LoVo (cell line): ENCODE measurements at regions not wholly inside any gene's neighbourhood (a gene's known extent, or its start where the extent isn't known, plus 50 kb on each side); places are given as distances from the start of the nearest gene placed in this dataset.

ENCODE experiments used
- DNase-seq: peaks from one replicate; pipeline ENCODE4 v3.0.0-alpha.2; 2016; ENCODE audit warnings: low spot score

DNA sequence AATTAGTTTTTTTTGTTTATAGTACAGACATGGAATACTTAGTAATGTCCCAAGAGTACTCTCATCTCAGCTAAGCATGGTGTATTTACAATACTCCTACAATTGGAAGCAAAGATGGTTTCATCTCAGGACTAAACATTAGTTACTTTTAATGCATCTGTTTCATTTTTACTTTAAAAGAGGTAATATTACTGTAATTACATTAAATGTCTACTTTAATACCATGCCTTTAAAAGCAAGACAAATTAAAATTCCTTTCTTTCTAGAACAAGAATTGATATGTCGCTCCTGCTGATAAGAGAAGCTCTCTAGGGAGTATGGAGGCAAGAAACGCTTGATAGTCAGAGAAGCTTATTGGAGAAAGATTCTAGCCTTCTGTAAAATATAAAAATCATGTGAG, 284.9 kb upstream of the ADAMTS5 start:
- no peak for DNase-seq

DNA sequence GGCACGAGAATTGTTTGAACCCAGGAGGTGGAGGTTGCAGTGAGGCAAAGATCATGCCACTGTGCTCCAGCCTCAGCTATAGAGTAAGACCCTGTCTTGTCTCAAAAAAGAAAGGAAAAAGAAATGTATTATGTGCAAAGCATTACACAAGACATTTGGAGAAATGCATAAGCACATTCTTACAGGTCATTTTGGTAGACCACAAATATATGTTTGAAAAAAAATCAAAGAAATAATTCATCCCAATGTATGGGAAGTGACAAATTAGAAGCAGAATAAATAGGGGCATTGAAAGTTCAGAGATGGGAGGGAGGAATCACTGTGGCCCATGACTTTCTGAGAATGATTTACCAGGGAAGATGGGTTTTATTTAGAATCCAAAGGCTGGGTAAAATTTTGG, 283.5 kb upstream of the ADAMTS5 start:
- DNase-seq: no peak

DNA sequence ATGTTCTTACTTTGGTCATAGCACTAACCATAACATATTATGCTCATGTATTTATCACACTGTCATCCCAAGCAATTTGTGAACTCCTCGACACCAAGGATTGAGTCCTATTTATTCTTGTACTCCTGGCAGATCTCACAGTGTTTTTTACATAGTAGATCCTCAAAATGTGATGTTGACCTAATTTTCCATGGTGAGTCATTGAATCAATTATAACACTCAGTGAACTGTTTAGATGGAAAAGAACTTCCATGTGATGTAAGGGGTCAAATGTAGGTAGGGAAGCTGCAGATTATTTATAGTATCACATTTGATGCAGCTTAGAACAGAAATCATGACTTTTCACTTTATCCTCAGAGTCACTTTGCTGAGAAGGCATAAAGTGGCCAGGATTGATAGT, 281.9 kb upstream of the ADAMTS5 start:
- DNase-seq: no peak

DNA sequence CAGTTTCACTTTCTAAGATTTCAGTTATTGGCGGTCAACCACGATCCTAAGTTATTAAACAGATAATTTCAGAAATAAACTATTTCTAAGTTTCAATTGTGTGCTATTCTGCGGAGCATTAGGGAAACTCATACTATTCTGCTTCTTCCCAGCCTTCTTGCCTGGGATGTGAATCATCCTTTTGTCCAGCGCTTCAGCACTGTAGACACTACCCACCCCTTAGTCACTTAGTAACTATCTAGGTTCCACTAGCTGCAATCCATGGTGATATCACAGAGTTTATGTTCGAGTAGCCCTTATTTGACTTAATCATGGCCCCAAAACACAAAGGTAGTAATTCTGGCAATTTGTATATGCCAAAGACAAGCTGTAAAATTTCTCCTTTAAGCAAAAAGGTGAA, 279.9 kb upstream of the ADAMTS5 start:
- DNase-seq: no peak

DNA sequence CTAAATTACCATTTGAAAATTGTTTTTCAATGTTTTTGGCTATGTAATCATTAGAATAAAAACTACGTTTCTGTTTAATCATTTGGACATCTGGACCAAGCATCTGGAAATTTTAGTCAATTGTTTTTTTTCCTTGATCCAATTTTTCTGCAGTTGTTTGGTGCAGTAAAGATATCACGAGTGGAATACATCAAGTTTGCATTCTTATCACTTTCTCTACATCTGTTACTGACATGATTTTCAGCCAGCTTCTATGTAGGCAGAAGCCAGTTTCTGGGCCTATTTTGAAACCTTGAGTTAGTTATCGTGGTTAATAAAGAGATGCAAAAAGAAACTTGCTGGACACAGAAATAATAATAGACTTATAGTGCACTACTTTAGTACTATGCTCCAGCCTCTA, 277.9 kb upstream of the ADAMTS5 start:
- no peak for DNase-seq

DNA sequence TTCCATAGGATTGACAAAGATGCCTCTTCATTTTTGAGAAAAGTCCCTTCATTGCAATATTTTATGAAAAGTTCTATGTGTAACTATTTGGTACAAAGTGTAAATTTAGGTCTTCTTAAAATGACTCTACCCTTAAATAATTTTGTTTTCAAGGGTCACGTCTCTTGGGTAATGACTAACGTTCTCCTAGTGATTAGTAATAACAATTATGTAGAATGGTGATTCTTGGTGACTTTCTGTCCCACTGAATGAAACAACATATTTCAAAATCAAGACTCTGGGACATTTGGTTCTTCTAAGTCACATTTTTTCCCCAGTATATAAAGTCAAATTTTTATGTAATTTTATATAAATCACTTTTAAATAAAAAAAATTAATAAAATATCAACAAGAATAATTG, 277.5 kb upstream of the ADAMTS5 start:
- no peak for DNase-seq

DNA sequence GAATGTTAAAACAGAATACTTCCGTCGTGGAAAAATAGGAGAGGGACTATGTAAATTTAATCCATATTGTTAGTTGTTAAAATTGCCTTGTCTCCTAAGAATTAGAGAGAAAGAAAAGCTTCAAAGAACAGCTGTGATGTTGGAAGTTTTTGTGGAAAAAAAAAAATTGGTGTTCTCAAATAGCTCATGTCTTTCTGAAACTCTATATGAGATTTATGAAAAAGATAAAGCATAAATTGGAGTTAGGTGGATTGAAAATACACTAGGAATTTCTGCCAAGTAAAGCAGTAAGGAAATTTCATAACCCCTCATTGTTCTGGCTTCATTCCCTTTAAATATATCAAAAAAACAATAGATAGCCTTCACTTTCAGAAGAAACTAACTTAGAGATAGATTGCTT, 274.0 kb upstream of the ADAMTS5 start:
- no peak for DNase-seq

DNA sequence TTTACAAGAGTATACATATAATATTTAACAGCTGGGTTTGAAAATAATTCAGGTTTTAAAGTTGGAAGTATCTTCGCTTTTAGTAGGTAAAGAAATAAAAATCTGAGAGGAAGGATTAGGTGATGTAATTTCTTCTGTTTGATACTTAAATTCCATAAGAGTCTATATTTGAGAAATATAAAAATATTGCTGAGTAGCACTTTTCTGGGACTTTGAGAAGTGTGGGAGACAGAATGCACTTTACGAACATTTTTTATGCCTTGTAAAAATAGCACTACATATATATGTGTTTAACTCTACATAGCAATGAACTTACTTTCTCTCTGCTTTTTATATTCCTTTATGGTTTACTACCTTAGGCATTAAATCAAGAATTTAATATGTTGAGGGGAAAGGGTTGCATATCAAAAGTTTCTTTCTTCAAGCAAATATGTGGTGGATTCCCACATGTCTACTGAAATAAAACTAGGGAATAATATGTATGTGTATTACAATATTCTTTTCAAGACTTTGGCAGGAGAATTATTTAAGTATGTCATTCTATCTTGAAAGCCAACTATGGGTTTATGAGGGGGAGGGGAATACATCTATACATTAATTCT, 266.7 kb upstream of the ADAMTS5 start:
- no peak for DNase-seq

DNA sequence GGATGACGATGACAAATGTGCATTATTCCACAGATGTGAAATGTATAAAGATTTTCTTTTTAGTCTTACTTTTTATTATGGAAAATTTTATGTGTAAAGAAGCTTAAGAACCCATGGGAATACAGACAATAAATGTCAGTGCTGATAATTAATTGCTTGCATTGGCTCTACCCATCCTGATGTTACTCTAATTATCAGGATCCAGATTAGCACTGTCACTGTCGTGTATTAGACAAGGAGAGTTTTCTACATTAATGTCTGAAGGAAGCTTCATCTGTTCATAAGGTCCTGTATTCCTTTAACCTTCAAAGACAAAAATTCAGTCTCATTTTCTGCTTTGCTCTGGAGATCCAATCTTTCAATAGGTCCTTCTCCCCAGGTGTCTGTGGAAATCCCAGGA, 259.1 kb upstream of the ADAMTS5 start:
- DNase-seq: no peak

DNA sequence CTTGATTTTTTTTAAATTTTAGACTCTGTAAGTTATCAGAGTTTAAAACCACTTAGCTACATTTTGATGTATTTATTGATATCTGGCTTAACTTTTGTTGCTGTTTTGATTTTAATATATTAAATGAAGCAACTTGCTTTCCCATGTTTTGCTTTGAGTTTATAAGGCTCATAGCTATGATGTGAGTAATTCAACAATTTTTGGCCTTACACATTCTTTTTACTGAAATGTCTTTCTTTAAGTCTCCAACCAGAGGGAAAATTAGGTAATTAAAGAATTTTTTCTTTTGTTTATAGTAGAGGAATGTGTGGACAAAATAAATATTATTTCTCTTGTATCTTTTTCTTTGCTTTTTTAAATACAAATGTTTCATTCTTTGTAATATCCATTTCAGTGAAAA, 258.3 kb upstream of the ADAMTS5 start:
- no peak for DNase-seq

DNA sequence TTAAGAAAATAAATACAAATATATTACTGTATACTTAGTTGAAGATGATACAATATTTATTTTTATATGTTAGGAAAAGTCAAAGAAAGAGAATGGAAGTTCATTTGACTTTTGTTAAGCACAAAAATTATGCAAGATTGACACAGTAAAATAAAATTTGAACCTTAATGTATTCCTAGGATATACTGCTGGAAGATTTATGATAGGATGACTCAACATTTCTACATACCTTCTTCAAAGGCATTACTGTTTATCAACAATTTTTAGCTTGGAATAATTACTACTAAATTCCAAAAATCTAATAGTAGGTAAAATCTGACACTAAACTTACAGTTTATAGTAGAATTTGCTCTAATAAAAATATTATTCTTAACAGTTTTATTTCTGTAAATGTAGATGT, 257.3 kb upstream of the ADAMTS5 start:
- DNase-seq: no peak

DNA sequence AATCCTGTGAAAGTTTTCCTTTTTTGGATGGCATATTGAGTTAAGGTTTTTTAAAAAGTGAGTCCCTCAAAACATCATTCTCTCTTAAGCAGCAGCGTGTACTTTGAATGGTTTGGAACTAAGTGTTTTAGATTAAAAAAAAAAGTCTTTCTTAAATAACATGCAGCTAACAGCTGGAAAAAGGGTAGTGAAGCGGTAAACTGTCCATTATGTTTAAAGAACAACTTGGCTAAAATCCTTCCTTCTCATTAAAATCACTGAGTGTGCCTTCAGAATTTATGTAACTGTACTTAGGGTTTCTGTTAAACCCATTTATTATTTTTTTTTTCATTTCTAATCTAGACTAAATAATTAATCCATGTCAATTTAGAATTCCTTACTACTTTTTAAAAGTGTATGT, 254.2 kb upstream of the ADAMTS5 start:
- no peak for DNase-seq

DNA sequence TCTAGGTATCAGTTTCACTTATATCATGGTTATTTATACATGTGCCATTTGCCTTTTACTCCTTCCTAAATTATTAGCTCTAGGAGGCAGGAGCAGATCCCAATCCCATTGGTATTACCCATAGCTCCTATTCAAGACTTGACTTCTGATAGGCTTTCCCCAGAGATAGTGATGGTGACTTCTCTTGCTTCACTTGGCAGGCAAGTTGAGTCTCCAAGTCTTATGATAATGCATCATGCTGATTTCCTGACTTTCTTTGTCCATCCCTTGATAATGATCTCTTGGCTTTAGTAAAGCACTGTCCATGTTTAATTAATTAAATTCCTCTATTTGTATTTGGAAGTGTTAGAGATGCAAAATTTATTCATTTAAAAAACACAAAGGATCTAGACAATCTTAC, 253.5 kb upstream of the ADAMTS5 start:
- no peak for DNase-seq

DNA sequence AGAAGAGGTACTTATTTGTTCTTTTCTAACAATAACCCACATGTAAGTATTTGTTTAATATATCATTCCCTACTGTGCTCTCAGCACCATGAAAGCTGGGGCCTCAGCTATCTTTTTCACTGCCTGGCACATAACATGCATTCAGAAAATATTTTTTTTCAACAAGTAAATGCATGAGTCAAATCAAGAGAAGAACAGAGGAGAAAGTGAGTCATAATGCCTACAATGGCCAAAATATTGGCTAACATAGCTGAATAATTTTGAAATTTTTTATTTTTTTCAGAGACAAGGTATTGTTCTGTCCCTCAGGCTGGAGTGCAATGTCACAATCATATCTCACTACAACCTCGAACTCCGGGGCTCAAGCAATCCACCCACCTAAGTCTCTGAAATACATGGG, 252.2 kb upstream of the ADAMTS5 start:
- DNase-seq: no peak

DNA sequence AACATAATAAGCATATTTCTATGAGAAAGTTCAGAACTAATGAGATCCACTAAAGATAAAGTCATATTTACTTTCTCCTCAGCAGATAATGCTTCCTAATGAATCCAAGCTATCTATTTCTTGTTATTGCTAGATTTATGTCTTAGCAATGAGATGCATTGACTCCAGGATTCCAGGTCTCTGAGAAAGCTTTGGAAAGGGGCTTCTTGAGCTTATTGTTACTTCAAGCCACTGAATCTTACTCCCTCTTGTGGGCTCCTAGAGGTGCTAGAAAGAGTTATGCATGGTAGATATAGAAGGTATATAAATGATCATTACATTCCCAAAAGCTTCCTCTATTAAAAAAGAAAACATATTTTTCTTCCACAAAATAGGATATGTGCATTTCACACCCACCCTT, 246.4 kb upstream of the ADAMTS5 start:
- no peak for DNase-seq

DNA sequence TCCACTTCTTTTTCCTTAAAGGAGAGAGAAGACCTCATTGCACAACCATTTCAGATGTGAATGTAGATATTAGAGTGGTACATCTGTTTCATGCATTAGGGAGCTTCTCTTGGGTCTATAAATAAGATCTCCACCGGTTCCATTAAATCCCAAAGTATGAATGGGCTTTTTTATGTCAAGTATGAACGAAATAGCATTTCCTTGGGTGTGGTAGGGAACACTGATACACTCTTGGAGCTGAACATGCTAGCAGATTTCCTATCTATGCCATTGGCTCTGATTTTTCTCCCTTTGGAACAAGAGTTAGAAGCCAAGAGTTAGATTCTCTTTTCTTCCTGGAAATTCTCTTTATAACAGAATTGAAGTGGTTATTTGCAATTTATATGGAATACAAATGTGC, 245.6 kb upstream of the ADAMTS5 start:
- DNase-seq: no peak

DNA sequence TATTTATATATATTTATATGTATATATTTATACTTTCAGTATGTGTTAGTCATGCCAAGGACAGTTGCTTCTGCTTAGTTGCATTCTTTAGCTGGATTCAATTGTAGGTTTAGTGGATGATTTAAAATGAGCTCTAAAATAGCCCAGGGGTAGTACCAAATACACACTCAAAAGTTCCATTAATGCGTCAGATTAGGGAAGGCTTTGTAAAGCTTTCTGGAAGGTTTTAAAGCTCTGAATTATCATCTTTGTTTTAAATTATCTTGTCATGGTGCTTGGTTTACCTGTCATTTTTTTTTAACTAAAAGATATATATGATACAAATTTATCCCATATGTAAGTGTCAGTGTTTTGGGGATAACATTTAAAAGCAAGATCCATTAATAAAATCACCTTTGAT, 242.7 kb upstream of the ADAMTS5 start:
- no peak for DNase-seq

DNA sequence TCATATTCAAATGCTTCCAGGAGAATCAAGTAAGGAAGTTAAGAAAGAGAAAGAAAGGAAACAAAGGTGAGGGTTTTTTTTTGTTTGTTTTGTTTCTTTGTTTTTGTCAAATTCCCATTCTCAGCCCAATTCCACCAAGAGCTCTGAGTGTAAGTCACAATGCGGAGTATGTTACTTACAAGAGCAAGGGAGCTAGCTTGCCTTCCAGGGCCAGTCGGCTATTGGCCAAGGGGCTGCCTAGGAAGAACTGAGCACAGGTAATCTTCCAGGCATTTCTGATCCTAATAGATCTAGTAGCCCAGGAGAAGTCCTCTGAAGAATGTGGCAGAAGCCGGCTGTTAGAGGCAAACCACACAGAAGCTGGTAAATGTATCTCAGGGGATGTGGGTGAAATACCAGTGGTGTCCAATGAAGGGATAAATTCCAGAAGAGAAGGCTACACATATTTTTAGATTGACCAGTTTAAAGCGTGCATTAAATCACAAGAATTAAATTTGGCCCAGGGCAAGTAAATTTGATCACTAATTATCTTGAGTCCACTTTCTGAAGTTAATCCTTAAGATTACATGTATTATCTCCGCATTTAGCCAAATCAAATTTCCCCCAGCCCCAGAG, 239.6 kb upstream of the ADAMTS5 start:
- DNase-seq: no peak

DNA sequence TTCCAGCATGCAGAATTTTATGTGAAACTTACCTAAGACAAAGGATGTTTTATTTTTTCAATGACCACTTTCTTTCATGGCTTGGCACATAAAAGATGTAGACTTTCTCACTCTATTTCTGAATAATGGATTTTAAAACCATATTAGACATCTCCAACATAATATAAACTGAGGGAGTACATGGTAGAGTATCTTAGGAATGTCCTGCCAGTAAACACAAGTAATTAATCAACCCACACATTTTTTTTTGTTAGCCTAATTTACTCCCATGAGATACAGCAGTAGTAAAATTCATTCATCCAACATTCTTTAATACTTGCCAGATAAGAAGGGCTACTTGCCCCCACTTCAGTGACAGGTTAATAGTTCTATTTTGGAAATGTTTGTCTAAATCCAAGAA, 235.4 kb upstream of the ADAMTS5 start:
- no peak for DNase-seq

DNA sequence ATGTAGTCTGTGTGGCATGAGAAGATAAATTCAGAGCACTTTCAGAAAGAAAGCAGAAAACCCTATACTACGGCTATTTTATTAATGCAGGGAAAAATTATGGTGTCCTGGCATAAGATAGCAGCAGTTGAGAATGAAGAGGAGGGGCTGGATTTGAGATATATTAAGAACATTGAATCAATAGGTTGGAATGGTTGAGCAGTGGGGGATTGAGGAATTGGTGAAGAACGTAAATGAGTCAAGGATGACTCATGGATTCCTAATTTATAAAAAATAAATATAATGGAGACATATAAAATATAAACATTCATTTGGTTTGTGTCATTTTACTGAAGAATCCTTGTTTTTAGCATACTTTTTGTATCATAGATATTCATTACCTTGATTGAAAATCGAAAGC, 234.3 kb upstream of the ADAMTS5 start:
- DNase-seq: no peak

DNA sequence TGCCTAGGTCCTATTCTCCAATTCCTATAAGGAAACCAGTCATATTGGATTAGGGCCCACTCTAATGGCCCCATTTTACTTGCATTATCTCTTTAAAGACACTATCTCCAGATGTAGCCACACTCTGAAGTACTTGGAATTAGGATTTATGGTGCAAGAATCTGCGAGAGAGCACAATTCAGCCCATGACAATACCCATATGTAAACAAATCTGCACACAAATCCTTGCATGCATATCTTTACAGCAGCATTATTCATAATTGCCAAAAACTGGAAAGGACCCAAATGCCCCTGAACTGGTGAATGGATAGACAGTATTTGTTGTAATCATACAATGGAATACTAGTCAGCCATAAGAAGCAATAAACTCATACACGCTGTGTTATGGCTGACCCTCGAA, 229.8 kb upstream of the ADAMTS5 start:
- DNase-seq: no peak

DNA sequence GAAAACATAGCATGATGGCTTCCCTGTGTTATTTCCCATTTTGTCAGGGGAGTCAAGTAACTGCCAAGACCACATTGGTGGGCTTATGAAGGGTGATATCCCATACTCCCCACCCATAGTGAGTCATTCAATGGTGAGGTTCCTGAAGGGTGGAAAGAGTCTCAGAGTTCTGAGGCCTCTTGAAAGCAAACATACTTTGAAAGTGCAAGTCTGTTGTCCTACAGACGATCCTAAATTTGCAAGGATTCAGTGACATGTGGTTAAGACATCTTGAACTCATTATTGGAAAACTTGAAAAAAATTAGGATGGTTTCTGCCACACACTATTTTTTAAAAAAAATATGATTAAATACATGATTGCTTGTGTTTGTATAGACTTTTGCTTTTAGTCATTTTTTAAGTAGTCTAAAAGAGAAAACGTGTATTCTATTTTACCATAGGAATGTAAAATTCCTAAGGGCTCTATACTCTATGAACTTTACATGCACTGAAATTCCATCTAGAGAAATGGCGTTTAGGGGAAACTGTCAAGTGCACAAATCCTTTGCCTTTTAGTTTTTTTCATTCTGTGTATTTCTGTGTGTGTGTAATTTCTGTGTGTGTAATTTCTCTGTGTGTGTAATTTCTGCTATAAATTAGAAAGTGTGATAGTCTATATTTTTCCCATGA, 225.5 kb upstream of the ADAMTS5 start:
- no peak for DNase-seq

DNA sequence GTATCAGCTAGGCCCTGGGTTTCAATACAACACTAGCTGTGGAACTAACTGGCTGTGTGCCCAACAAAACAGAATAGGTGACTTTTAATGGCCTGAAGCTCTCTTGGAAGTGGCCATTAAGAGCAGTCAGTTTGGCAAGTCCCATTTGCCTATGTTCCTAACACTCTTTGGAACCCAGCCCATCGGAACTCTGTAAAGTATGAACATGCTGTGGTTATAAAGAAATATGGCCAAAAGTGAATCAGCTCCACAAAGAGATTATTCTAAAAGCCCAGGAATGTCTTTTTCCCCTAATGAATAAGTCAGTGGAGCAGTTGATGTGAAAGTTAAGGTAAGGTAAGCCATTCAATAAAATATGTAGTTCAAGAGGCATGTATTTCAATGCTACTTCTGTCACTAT, 223.7 kb upstream of the ADAMTS5 start:
- DNase-seq: no peak

DNA sequence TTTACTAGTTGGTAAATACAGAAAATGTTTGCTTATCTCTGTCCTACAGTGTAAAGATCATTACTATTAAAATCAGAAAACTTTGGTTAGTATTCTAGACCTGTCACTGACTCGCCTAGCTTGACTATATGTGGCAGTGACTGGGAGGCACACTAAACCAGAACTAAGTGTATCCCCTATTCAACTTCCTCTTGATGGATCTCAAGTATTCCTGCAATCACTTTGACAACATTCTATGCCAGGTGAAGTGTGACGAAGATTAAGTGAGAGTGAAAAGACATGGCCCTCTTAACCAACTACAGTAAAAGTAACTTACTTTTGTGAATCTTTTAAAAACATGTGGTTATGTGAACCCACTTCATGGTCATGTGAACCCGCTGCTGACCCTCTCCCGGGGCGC, 223.0 kb upstream of the ADAMTS5 start:
- DNase-seq: no peak
